Loucy (cell line): ENCODE measurements at regions not wholly inside any gene's neighbourhood (a gene's known extent, or its start where the extent isn't known, plus 50 kb on each side); places are given as distances from the start of the nearest gene placed in this dataset.

Source experiments
- EZH2phosphoT487 ChIP-seq: fragments of 200-600 bp; IDR thresholded peaks from 2 replicates; pipeline ENCODE4 v1.6.1; 2018; ENCODE audit warnings: antibody characterized with exemption, mild to moderate bottlenecking, moderate library complexity, borderline replicate concordance
- TF ChIP-seq, protein P1 (sequence below): fragments of 200-600 bp; sonication (generic); conservative IDR thresholded peaks from 2 replicates; pipeline ENCODE4 v1.5.1; 2014; ENCODE audit warnings: mild to moderate bottlenecking, antibody characterized with exemption, low read length

DNA sequence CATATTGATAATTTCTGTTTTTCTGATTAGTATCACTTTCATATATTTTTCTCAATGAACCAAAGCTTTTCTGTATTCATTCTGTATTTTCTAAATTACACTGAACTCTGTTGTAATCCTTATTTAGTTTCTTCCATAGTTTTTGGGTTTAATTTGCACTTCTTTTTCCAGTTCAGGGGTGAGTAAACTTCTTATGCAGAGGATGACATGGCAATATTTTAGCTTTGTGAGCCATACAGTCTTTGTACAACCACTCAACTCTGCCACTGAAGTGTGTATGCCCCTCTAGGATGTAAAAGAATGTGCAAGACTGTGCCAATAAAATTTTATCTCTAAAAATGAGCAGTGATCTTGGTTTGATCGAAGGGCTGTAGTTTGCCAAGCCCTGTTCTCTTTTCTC lies 239.0 kb upstream of the CITED2 start:
- TF ChIP-seq, protein P1, sequence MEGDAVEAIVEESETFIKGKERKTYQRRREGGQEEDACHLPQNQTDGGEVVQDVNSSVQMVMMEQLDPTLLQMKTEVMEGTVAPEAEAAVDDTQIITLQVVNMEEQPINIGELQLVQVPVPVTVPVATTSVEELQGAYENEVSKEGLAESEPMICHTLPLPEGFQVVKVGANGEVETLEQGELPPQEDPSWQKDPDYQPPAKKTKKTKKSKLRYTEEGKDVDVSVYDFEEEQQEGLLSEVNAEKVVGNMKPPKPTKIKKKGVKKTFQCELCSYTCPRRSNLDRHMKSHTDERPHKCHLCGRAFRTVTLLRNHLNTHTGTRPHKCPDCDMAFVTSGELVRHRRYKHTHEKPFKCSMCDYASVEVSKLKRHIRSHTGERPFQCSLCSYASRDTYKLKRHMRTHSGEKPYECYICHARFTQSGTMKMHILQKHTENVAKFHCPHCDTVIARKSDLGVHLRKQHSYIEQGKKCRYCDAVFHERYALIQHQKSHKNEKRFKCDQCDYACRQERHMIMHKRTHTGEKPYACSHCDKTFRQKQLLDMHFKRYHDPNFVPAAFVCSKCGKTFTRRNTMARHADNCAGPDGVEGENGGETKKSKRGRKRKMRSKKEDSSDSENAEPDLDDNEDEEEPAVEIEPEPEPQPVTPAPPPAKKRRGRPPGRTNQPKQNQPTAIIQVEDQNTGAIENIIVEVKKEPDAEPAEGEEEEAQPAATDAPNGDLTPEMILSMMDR: no peak
- TF ChIP-seq EZH2phosphoT487: no peak
